GM12865 (cell line): ENCODE measurements at regions not wholly inside any gene's neighbourhood (a gene's known extent, or its start where the extent isn't known, plus 50 kb on each side); places are given as distances from the start of the nearest gene placed in this dataset.

Source experiments
- DNase-seq: peaks from one replicate; pipeline ENCODE4 v3.0.0; 2010; ENCODE audit warnings: low read depth
- H3K4me3 ChIP-seq: 2 replicates; pipeline ENCODE4 v1.5.1; 2011; ENCODE audit warnings: mild to moderate bottlenecking, low read depth, low read length, control low read depth
- CTCF ChIP-seq: IDR thresholded peaks from 2 replicates; pipeline ENCODE4 v1.5.1; 2011; ENCODE audit warnings: low read length, control low read depth, low read depth, inconsistent platforms; ENCODE audit not compliant: insufficient read depth; ENCODE audit errors: missing control alignments

- no peak for DNase-seq
- TF ChIP-seq CTCF, result no peak
- H3K4me3 ChIP-seq, result no peak overlapping the region
Observed at GRCh38 chr11:103673773-103674172, 362.7 kb upstream of the DDI1 start.

DNA sequence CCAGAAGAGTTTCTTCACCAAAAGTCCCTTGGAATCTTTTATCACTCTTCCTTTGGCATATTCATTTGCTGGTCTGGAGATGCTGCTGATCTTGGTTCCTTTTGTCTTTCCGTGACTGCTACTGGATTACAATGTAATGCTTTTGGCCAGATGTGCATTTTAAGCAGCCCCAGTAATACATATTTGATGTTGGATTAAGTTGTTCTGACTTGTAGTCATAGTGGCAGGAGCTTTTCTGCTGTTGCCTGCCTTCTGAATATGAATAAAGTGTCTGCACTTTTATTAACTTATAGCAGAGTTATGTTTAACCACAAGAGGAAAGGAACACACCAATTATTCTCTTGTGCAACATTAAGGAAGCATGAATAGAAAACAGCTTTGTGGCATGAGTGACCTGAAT is 360.0 kb upstream of the DDI1 start:
- TF ChIP-seq CTCF, result no peak
- H3K4me3 ChIP-seq, result no peak overlapping the region
- no peak for DNase-seq

GRCh38 chr11:103680826-103681225 is 355.6 kb upstream of the DDI1 start:
- TF ChIP-seq CTCF, result no peak
- DNase-seq, result no peak
- no peak overlapping the region for H3K4me3 ChIP-seq

GRCh38 chr11:103681855-103682254 is 354.6 kb upstream of the DDI1 start:
- no peak for DNase-seq
- no peak for TF ChIP-seq CTCF
- no peak overlapping the region for H3K4me3 ChIP-seq

DNA sequence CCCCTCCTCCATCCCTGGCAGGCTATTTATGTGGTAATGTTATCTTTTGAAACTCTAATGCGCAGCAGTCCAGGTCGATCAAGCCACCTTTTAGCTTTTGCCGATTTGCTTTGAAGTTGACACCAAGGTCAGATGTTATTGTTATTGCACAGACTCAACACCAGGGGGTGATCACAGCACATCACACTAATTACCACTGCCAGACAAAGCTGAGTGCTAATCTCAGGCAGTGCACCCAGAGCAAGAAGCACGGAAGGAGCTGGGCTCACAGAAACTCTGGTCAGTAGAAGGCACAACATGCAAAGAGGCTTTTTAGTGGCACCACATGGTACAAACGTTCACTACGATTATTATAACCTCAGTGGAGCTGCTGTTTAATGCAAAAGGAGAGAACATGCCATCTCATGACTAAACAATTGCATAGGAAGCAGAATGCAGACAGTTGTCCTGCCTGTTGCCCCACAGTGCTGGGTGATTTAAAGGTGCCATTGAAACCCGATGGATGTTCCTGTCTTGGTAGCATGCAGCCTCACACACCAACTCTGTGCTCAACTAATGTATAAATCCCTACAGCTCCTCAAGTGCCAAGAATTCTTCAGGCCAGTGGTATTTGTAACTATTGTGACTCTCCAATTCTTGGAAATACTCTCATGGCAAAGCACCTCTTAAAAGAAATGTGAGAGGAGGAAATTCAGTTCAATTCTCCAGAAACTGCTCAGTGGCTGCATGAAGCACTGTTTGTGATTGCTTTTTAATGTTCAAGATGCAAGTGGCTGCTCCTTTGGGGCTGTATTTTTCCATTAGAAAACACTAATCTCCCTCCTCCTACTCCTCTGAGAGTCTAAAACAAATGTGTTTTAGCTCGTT is 353.9 kb upstream of the DDI1 start:
- DNase-seq, result peak; percentile 81
- peak; percentile 81 for TF ChIP-seq CTCF

GRCh38 chr11:103683576-103683975 is 352.9 kb upstream of the DDI1 start:
- TF ChIP-seq CTCF, result no peak
- H3K4me3 ChIP-seq, result no peak overlapping the region
- no peak for DNase-seq

More for the DNA sequence above, 353.9 kb upstream of the DDI1 start:
- H3K4me3 ChIP-seq, result no peak overlapping the region

DNA sequence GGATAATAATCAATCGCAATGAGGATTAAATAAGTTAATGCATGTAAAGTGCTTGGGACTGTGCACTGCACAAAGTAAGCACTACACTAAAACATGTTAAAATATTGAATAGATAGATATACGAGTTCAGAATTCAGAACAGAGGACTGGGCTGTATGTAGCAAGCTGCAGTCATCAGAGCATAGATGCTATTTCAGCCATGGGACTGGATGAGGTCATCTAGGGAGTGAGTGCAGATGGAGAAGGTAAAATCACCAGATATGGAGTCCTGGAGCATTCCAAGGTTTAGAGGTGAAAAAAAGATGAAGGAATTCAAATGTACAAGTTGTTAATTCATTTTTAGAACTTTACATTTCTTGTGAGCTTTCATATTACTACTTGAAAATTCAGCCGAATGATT is 347.5 kb upstream of the DDI1 start:
- TF ChIP-seq CTCF, result no peak
- H3K4me3 ChIP-seq, result no peak overlapping the region
- DNase-seq, result no peak
